Daoy (cell line): ENCODE measurements at regions not wholly inside any gene's neighbourhood (a gene's known extent, or its start where the extent isn't known, plus 50 kb on each side); places are given as distances from the start of the nearest gene placed in this dataset.
A peak's percentile ranks its signal among the peaks of the same experiment; 100 is the strongest.
"Not testable (repeated sequence)": the region's sequence is repeated elsewhere in the genome, so short reads cannot be mapped to it uniquely, and the experiment has no call there.

Experiments
- DNase-seq: peaks from one replicate; pipeline ENCODE4 v3.0.0-alpha.2; 2015; ENCODE audit warnings: low read depth

GRCh38 chr15:21174761-21175160, 265.5 kb downstream of the POTEB3 start:
- not testable (repeated sequence) for DNase-seq

GRCh38 chr15:21151203-21151966, 285.3 kb upstream of the POTEB2 start:
- DNase-seq, result not testable (repeated sequence)

- DNase-seq, result not testable (repeated sequence)
These were observed 282.0 kb upstream of the POTEB2 start for GRCh38 chr15:21148136-21148535.

GRCh38 chr15:21133893-21134292, 267.8 kb upstream of the POTEB2 start:
- DNase-seq, result not testable (repeated sequence)

GRCh38 chr15:21112271-21113053, 246.3 kb upstream of the POTEB2 start:
- DNase-seq, result not testable (repeated sequence)

- peak; percentile 36 for DNase-seq
These were observed 245.7 kb upstream of the POTEB2 start for GRCh38 chr15:21111861-21112260.

- not testable (repeated sequence) for DNase-seq
These were observed 245.1 kb upstream of the POTEB2 start for GRCh38 chr15:21111172-21111571.

GRCh38 chr15:21110187-21110804, 244.2 kb upstream of the POTEB2 start:
- not testable (repeated sequence) for DNase-seq

- not testable (repeated sequence) for DNase-seq
These were observed 242.3 kb upstream of the POTEB2 start for GRCh38 chr15:21108384-21108783.

- not testable (repeated sequence) for DNase-seq
These were observed 241.6 kb upstream of the POTEB2 start for GRCh38 chr15:21107399-21108381.

- not testable (repeated sequence) for DNase-seq
These were observed 230.5 kb upstream of the POTEB2 start for GRCh38 chr15:21096599-21096998.

- not testable (repeated sequence) for DNase-seq
These were observed 213.4 kb upstream of the POTEB2 start for GRCh38 chr15:21079544-21079943.

GRCh38 chr15:21068917-21069316, 202.8 kb upstream of the POTEB2 start:
- DNase-seq, result not testable (repeated sequence)

- not testable (repeated sequence) for DNase-seq
These were observed 197.4 kb upstream of the POTEB2 start for GRCh38 chr15:21063512-21063911.

GRCh38 chr15:21062619-21063163, 196.6 kb upstream of the POTEB2 start:
- DNase-seq, result not testable (repeated sequence)

- DNase-seq, result not testable (repeated sequence)
These were observed 185.8 kb upstream of the POTEB2 start for GRCh38 chr15:21051866-21052265.

- DNase-seq, result not testable (repeated sequence)
These were observed 165.6 kb upstream of the POTEB2 start for GRCh38 chr15:21031703-21032102.

- not testable (repeated sequence) for DNase-seq
These were observed 162.9 kb upstream of the POTEB2 start for GRCh38 chr15:21029001-21029400.

GRCh38 chr15:21027942-21028341, 161.8 kb upstream of the POTEB2 start:
- not testable (repeated sequence) for DNase-seq

- DNase-seq, result not testable (repeated sequence)
These were observed 160.7 kb upstream of the POTEB2 start for GRCh38 chr15:21026848-21027247.
